SK-N-SH treated with all-trans-retinoic acid at 6 μM for 48 hours (cell line): ENCODE measurements at regions not wholly inside any gene's neighbourhood (a gene's known extent, or its start where the extent isn't known, plus 50 kb on each side); places are given as distances from the start of the nearest gene placed in this dataset.

Experiments
- ATAC-seq: fragments of 200-7000 bp; cut with Tn5 transposase; 3 replicates; pipeline ENCODE4 v1.9.1; 2020; ENCODE audit warnings: mild to moderate bottlenecking, moderate library complexity
- ARNTL ChIP-seq: fragments of 450-650 bp; formaldehyde crosslinking; IDR thresholded peaks from 2 replicates; pipeline ENCODE4 v1.5.0; 2020; ENCODE audit warnings: low read depth, mild to moderate bottlenecking, moderate library complexity, borderline replicate concordance
- BACH2 ChIP-seq: fragments of 250-450 bp; sonication (Bioruptor Pico); IDR thresholded peaks from 2 replicates; pipeline ENCODE4 v1.9.0; 2021; ENCODE audit warnings: mild to moderate bottlenecking, borderline replicate concordance
- CSDC2 ChIP-seq: fragments of 250-450 bp; sonication (Bioruptor Pico); IDR thresholded peaks from 2 replicates; pipeline ENCODE4 v1.5.0; 2020; ENCODE audit warnings: mild to moderate bottlenecking, moderate library complexity
- CSRNP3 ChIP-seq: fragments of 250-450 bp; sonication (Bioruptor Pico); IDR thresholded peaks from 2 replicates; pipeline ENCODE4 v1.5.1; 2021; ENCODE audit warnings: mild to moderate bottlenecking, moderate library complexity
- ESRRG ChIP-seq: fragments of 250-450 bp; sonication (Bioruptor Pico); IDR thresholded peaks from 2 replicates; pipeline ENCODE4 v1.6.1; 2021; ENCODE audit warnings: mild to moderate bottlenecking
- GLIS3 ChIP-seq: fragments of 250-450 bp; sonication (Bioruptor Pico); IDR thresholded peaks from 2 replicates; pipeline ENCODE4 v1.5.0; 2020; ENCODE audit warnings: mild to moderate bottlenecking, moderate library complexity
- ISL1 ChIP-seq: fragments of 250-450 bp; sonication (Bioruptor Pico); IDR thresholded peaks from 2 replicates; pipeline ENCODE4 v2.1.2; 2022; ENCODE audit warnings: mild to moderate bottlenecking, moderate library complexity
- OSR1 ChIP-seq: fragments of 250-450 bp; sonication (Bioruptor Pico); IDR thresholded peaks from 2 replicates; pipeline ENCODE4 v1.8.0; 2022; ENCODE audit warnings: moderate library complexity, mild to moderate bottlenecking, inconsistent platforms
- POU6F1 ChIP-seq: fragments of 250-450 bp; sonication (Bioruptor Pico); IDR thresholded peaks from 2 replicates; pipeline ENCODE4 v1.8.0; 2021; ENCODE audit warnings: low read depth, mild to moderate bottlenecking, moderate library complexity, borderline replicate concordance
- PPARA ChIP-seq: fragments of 250-450 bp; sonication (Bioruptor Pico); IDR thresholded peaks from 2 replicates; pipeline ENCODE4 v1.5.0; 2020; ENCODE audit warnings: mild to moderate bottlenecking, borderline replicate concordance
- RARB ChIP-seq: fragments of 250-450 bp; sonication (Bioruptor Pico); IDR thresholded peaks from 2 replicates; pipeline ENCODE4 v1.8.0; 2021; ENCODE audit warnings: mild to moderate bottlenecking, moderate library complexity
- SNAI2 ChIP-seq: fragments of 250-450 bp; sonication (Bioruptor Pico); IDR thresholded peaks from 2 replicates; pipeline ENCODE4 v1.5.0; 2020; ENCODE audit warnings: mild to moderate bottlenecking, moderate library complexity
- TCF4 ChIP-seq: fragments of 250-450 bp; sonication (Bioruptor Pico); IDR thresholded peaks from 2 replicates; pipeline ENCODE4 v1.8.0; 2021; ENCODE audit warnings: mild to moderate bottlenecking, moderate library complexity, borderline replicate concordance
- TOX ChIP-seq: fragments of 250-450 bp; sonication (Bioruptor Pico); IDR thresholded peaks from 2 replicates; pipeline ENCODE4 v1.8.0; 2021; ENCODE audit warnings: mild to moderate bottlenecking, moderate library complexity, borderline replicate concordance
- ZC3H10 ChIP-seq: fragments of 250-450 bp; sonication (Bioruptor Pico); IDR thresholded peaks from 2 replicates; pipeline ENCODE4 v1.5.1; 2021; ENCODE audit warnings: mild to moderate bottlenecking, moderate library complexity
- ZFP3 ChIP-seq: fragments of 250-450 bp; sonication (Bioruptor Pico); IDR thresholded peaks from 2 replicates; pipeline ENCODE4 v1.5.0; 2020; ENCODE audit warnings: mild to moderate bottlenecking, moderate library complexity
- ZFP30 ChIP-seq: fragments of 450-650 bp; formaldehyde crosslinking; IDR thresholded peaks from 2 replicates; pipeline ENCODE4 v1.5.0; 2022; ENCODE audit warnings: mild to moderate bottlenecking, moderate library complexity
- ZNF565 ChIP-seq: fragments of 450-650 bp; formaldehyde crosslinking; conservative IDR thresholded peaks from 2 replicates; pipeline ENCODE4 v1.5.0; 2020; ENCODE audit warnings: low read depth, mild to moderate bottlenecking, moderate library complexity
- ZNF8 ChIP-seq: fragments of 450-650 bp; formaldehyde crosslinking; IDR thresholded peaks from 2 replicates; pipeline ENCODE4 v1.5.0; 2020; ENCODE audit warnings: mild to moderate bottlenecking, moderate library complexity
- TF ChIP-seq, protein P1 (sequence below): fragments of 250-450 bp; sonication (Bioruptor Pico); IDR thresholded peaks from 2 replicates; pipeline ENCODE4 v1.5.1; 2020; ENCODE audit warnings: low read depth, mild to moderate bottlenecking, moderate library complexity
- TF ChIP-seq, protein P2 (sequence below): fragments of 250-450 bp; sonication (Bioruptor Pico); IDR thresholded peaks from 2 replicates; pipeline ENCODE4 v1.8.0; 2020; ENCODE audit warnings: mild to moderate bottlenecking, moderate library complexity, borderline replicate concordance

DNA sequence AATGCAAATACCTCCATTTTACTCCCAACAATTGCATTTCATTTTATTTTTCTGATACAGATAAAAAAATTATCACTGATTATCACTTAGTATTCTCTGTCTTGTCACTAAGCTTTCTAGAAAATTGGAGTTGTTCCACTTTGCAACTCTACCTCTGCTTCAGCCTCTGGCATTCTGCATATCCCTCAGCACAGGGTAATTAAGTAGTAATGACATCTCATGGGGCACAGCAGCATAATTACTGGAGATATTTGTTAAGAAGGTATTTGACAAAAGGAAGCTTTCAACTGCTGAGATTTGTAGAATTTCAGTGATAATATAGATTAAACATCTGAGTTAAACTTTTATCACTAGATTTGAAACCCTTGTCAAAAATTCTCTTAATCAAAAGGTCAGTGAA is 446.2 kb downstream of the HTR1A start:
- TF ChIP-seq, protein P1, sequence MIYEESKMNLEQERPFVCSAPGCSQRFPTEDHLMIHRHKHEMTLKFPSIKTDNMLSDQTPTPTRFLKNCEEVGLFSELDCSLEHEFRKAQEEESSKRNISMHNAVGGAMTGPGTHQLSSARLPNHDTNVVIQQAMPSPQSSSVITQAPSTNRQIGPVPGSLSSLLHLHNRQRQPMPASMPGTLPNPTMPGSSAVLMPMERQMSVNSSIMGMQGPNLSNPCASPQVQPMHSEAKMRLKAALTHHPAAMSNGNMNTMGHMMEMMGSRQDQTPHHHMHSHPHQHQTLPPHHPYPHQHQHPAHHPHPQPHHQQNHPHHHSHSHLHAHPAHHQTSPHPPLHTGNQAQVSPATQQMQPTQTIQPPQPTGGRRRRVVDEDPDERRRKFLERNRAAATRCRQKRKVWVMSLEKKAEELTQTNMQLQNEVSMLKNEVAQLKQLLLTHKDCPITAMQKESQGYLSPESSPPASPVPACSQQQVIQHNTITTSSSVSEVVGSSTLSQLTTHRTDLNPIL, result no peak
- TF ChIP-seq RARB (CRISPR knock-in tag), result no peak
- no peak for TF ChIP-seq ZC3H10
- no peak for TF ChIP-seq TCF4 (CRISPR knock-in tag)
- TF ChIP-seq SNAI2 (CRISPR knock-in tag), result no peak
- TF ChIP-seq ISL1 (CRISPR knock-in tag), result no peak
- TF ChIP-seq, protein P2, sequence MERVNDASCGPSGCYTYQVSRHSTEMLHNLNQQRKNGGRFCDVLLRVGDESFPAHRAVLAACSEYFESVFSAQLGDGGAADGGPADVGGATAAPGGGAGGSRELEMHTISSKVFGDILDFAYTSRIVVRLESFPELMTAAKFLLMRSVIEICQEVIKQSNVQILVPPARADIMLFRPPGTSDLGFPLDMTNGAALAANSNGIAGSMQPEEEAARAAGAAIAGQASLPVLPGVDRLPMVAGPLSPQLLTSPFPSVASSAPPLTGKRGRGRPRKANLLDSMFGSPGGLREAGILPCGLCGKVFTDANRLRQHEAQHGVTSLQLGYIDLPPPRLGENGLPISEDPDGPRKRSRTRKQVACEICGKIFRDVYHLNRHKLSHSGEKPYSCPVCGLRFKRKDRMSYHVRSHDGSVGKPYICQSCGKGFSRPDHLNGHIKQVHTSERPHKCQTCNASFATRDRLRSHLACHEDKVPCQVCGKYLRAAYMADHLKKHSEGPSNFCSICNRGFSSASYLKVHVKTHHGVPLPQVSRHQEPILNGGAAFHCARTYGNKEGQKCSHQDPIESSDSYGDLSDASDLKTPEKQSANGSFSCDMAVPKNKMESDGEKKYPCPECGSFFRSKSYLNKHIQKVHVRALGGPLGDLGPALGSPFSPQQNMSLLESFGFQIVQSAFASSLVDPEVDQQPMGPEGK (CRISPR knock-in tag), result no peak
- no peak for TF ChIP-seq ZNF565 (CRISPR knock-in tag)
- no peak for ATAC-seq

DNA sequence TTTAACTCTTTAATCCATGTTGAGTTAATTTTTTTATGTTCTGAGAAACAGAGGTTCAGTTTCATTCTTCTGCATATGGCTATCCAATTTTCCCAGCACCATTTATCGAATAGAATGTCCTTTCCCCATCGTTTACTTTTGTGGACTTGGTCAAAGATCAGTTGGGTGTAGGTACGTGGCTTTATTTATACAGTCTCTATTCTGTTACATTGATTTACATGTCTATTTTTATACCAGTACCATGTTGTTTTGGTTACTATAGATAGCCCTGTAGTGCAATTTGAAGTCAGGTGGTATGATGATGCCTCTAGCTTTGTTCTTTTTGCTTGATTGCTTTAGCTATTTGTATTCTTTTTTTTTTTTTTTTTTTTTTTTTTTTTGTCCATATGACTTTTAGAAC is 462.0 kb downstream of the HTR1A start:
- no peak for ATAC-seq

DNA sequence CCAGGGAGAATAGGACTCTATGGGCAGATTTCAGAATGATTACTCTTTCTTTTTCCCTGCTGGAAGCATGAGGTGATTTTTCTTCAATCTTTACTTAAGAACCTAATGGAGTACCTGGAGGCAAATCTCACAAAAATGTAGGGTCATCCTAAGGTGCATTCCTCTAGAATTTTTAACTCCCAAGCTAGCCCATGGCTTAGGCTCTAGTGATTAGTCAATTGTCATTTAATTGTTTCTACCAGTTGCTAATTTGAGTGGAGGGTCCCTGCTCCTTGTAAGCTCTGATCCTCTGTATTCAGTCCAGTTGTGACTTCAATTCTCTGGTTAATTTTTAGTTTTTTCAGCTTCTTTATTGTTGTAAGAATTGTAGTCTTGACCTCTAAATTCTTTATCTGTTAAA is 467.0 kb downstream of the HTR1A start:
- no peak for TF ChIP-seq PPARA (CRISPR knock-in tag)
- TF ChIP-seq, protein P1, result no peak
- TF ChIP-seq, all 23 proteins: peak for 0
- no peak for ATAC-seq

More for the DNA sequence above, 462.0 kb downstream of the HTR1A start:
- TF ChIP-seq ZC3H10 (no peak), CSDC2 (CRISPR knock-in tag) (no peak), TCF4 (CRISPR knock-in tag) (no peak), POU6F1 (CRISPR knock-in tag) (no peak), GLIS3 (CRISPR knock-in tag) (no peak), ZNF565 (CRISPR knock-in tag) (no peak), ZFP3 (CRISPR knock-in tag) (no peak), PPARA (CRISPR knock-in tag) (no peak), ISL1 (CRISPR knock-in tag) (no peak), BACH2 (no peak), ESRRG (CRISPR knock-in tag) (no peak)

- ATAC-seq, result no peak
- no peak for TF ChIP-seq CSDC2 (CRISPR knock-in tag)
- no peak for TF ChIP-seq ISL1 (CRISPR knock-in tag)
- TF ChIP-seq BACH2, result no peak
- TF ChIP-seq, protein P2 (CRISPR knock-in tag), result no peak
- no peak for TF ChIP-seq POU6F1 (CRISPR knock-in tag)
- TF ChIP-seq TCF4 (CRISPR knock-in tag), result no peak
- TF ChIP-seq CSRNP3 (CRISPR knock-in tag), result no peak
- no peak for TF ChIP-seq TOX
- TF ChIP-seq ZC3H10, result no peak
- no peak for TF ChIP-seq OSR1 (CRISPR knock-in tag)
- no peak for TF ChIP-seq SNAI2 (CRISPR knock-in tag)
- TF ChIP-seq ESRRG (CRISPR knock-in tag), result no peak
- TF ChIP-seq ZFP30 (CRISPR knock-in tag), result no peak
- TF ChIP-seq ARNTL, result no peak
- TF ChIP-seq ZFP3 (CRISPR knock-in tag), result no peak
- TF ChIP-seq RARB (CRISPR knock-in tag), result no peak
- no peak for TF ChIP-seq ZNF8 (CRISPR knock-in tag)
- TF ChIP-seq, protein P1, result no peak
These were observed 478.9 kb downstream of the HTR1A start for GRCh38 chr5:63483338-63483737.
